SK-N-SH (cell line): ENCODE measurements at regions not wholly inside any gene's neighbourhood (a gene's known extent, or its start where the extent isn't known, plus 50 kb on each side); places are given as distances from the start of the nearest gene placed in this dataset.

Source experiments
- CTCF ChIA-PET: fragments of 300-600, 350-600 bp; formaldehyde crosslinking; extraction: SDS; loops from one replicate; lab custom pipeline; 2021; lab: Yijun Ruan, JAX
- POLR2A ChIA-PET: fragments of 350-600 bp; sonication (Branson Sonifier 250); formaldehyde crosslinking; extraction: SDS; loops from one replicate; lab custom pipeline; 2020; ENCODE audit warnings: antibody characterized with exemption, inconsistent platforms; lab: Yijun Ruan, JAX
- DNase-seq: peaks from one replicate; pipeline ENCODE4 v3.0.0; 2012
- H2AFZ ChIP-seq: fragments of 200-600 bp; sonication (generic); 2 replicates; pipeline ENCODE4 v1.8.1; 2016; ENCODE audit warnings: antibody characterized with exemption, mild to moderate bottlenecking, low read depth
- H3F3A ChIP-seq: fragments of 200-600 bp; sonication (generic); replicated peaks from 2 replicates; pipeline ENCODE3; 2016; ENCODE audit warnings: antibody characterized with exemption, mild to moderate bottlenecking; ENCODE audit not compliant: insufficient read depth
- H3K27ac ChIP-seq, 2 experiments: fragments of 200-500 bp in 1 of 2; fragments of 200-600 bp in 1 of 2; sonication (Bioruptor generic) in 1 of 2; sonication (generic), shearing (Covaris generic) in 1 of 2; 2 replicates each; pipeline versions ENCODE4 v1.5.1 to v1.6.1; 2014 to 2016; ENCODE audit warnings: low read depth in 2 of 2, inconsistent platforms in 1 of 2, low read length in 1 of 2, mild to moderate bottlenecking in 1 of 2, mixed read lengths in 1 of 2
- H3K27me3 ChIP-seq: fragments of 200-600 bp; sonication (generic), shearing (Covaris generic); 2 replicates; pipeline ENCODE4 v1.6.1; 2016; ENCODE audit warnings: mixed run types; ENCODE audit not compliant: insufficient read depth
- H3K36me3 ChIP-seq, 2 experiments: fragments of 200-500 bp in 1 of 2; fragments of 200-600 bp in 1 of 2; sonication (Bioruptor generic) in 1 of 2; sonication (generic) in 1 of 2; replicated peaks in 1 of 2; 2 replicates each; pipeline versions ENCODE3 to v1.5.1; 2014 to 2016; ENCODE audit warnings: low read length in 1 of 2, mild to moderate bottlenecking in 1 of 2; ENCODE audit not compliant: insufficient read depth in 2 of 2, control insufficient read depth in 1 of 2
- H3K4me1 ChIP-seq, 2 experiments: fragments of 200-500 bp in 1 of 2; fragments of 200-600 bp in 1 of 2; sonication (Bioruptor generic) in 1 of 2; sonication (generic), shearing (Covaris generic) in 1 of 2; 2 replicates each; pipeline versions ENCODE4 v1.5.1 to v1.6.1; 2014 to 2016; ENCODE audit warnings: low read depth in 1 of 2, low read length in 1 of 2, mixed run types in 1 of 2; ENCODE audit not compliant: insufficient read depth in 2 of 2, control insufficient read depth in 1 of 2
- H3K4me2 ChIP-seq: fragments of 200-600 bp; sonication (generic), shearing (Covaris generic); 2 replicates; pipeline ENCODE4 v1.6.1; 2017; ENCODE audit warnings: mixed run types
- H3K4me3 ChIP-seq, 2 experiments: fragments of 200-500 bp in 1 of 2; fragments of 200-600 bp in 1 of 2; sonication (Bioruptor generic) in 1 of 2; sonication (generic), shearing (Covaris generic) in 1 of 2; 2 replicates each; pipeline versions ENCODE4 v1.5.1 to v1.8.1; 2014 to 2016; ENCODE audit warnings: low read depth in 2 of 2, inconsistent platforms in 1 of 2, low read length in 1 of 2, mild to moderate bottlenecking in 1 of 2, mixed read lengths in 1 of 2, moderate library complexity in 1 of 2
- H3K79me2 ChIP-seq: fragments of 200-600 bp; sonication (generic); 2 replicates; pipeline ENCODE4 v1.8.1; 2017; ENCODE audit warnings: mild to moderate bottlenecking; ENCODE audit not compliant: insufficient read depth
- H3K9ac ChIP-seq: fragments of 200-600 bp; sonication (generic); 2 replicates; pipeline ENCODE4 v1.6.1; 2017; ENCODE audit warnings: mixed run types
- H3K9me2 ChIP-seq: fragments of 200-600 bp; sonication (generic); 2 replicates; pipeline ENCODE4 v1.6.1; 2017; ENCODE audit warnings: mixed run types
- H3K9me3 ChIP-seq: fragments of 200-600 bp; sonication (generic); 2 replicates; pipeline ENCODE4 v1.6.1; 2017; ENCODE audit warnings: mixed run types, mild to moderate bottlenecking, moderate library complexity
- H4K20me1 ChIP-seq: fragments of 200-600 bp; sonication (generic); 2 replicates; pipeline ENCODE4 v1.6.1; 2017; ENCODE audit warnings: mild to moderate bottlenecking, mixed run types; ENCODE audit not compliant: insufficient read depth
- CHD2 ChIP-seq: fragments of 150-350 bp; IDR thresholded peaks from 2 replicates; pipeline ENCODE4 v1.6.1; 2018; ENCODE audit warnings: low read length; ENCODE audit not compliant: partially characterized antibody
- CTCF ChIP-seq: fragments of 200-600 bp; sonication (generic); IDR thresholded peaks from 2 replicates; pipeline ENCODE4 v1.6.1; 2017; ENCODE audit warnings: antibody characterized with exemption, mild to moderate bottlenecking, moderate library complexity
- ELF1 ChIP-seq: IDR thresholded peaks from 2 replicates; pipeline ENCODE4 v1.4.0; 2012
- FOXJ3 ChIP-seq: sonication (generic); formaldehyde crosslinking; IDR thresholded peaks from 2 replicates; pipeline ENCODE4 v1.5.1; 2020; ENCODE audit warnings: mild to moderate bottlenecking, missing genetic modification reagents
- GATA2 ChIP-seq: sonication (generic); formaldehyde crosslinking; IDR thresholded peaks from 2 replicates; pipeline ENCODE4 v1.5.0; 2020; ENCODE audit warnings: mild to moderate bottlenecking, missing genetic modification reagents
- MAX ChIP-seq: IDR thresholded peaks from 2 replicates; pipeline ENCODE4 v1.4.0; 2012; ENCODE audit warnings: low read depth
- MEF2A ChIP-seq: IDR thresholded peaks from 2 replicates; pipeline ENCODE4 v1.4.0; 2012; ENCODE audit warnings: low read depth, borderline replicate concordance
- MXI1 ChIP-seq: IDR thresholded peaks from 2 replicates; pipeline ENCODE4 v1.6.1; 2012; ENCODE audit warnings: mild to moderate bottlenecking, low read depth, low read length, improper control_type of control experiment
- NFIC ChIP-seq: IDR thresholded peaks from 2 replicates; pipeline ENCODE4 v1.4.0; 2012; ENCODE audit warnings: borderline replicate concordance
- NRF1 ChIP-seq: IDR thresholded peaks from 2 replicates; pipeline ENCODE4 v1.6.1; 2012; ENCODE audit warnings: low read depth, mild to moderate bottlenecking, low read length
- POLR2AphosphoS5 ChIP-seq: IDR thresholded peaks from 2 replicates; pipeline ENCODE4 v1.6.1; 2012; ENCODE audit warnings: low read depth, low read length
- RAD21 ChIP-seq: IDR thresholded peaks from 2 replicates; pipeline ENCODE4 v1.6.1; 2012; ENCODE audit warnings: mild to moderate bottlenecking, low read length
- RXRA ChIP-seq: IDR thresholded peaks from 2 replicates; pipeline ENCODE4 v1.4.0; 2012; ENCODE audit warnings: low read depth, mild to moderate bottlenecking, borderline replicate concordance
- SMC3 ChIP-seq: IDR thresholded peaks from 2 replicates; pipeline ENCODE4 v1.6.1; 2012; ENCODE audit warnings: low read depth, low read length, improper control_type of control experiment
- TAF1 ChIP-seq: IDR thresholded peaks from 2 replicates; pipeline ENCODE4 v1.6.1; 2012; ENCODE audit warnings: low read depth, mild to moderate bottlenecking, low read length, moderate library complexity, borderline replicate concordance
- TCF12 ChIP-seq: IDR thresholded peaks from 2 replicates; pipeline ENCODE4 v1.4.0; 2012
- USF1 ChIP-seq: IDR thresholded peaks from 2 replicates; pipeline ENCODE4 v1.4.0; 2012; ENCODE audit warnings: low read depth, borderline replicate concordance
- YY1 ChIP-seq: IDR thresholded peaks from 2 replicates; pipeline ENCODE4 v1.4.0; 2012; ENCODE audit warnings: low read depth, mild to moderate bottlenecking
- WGBS: methylation state at CpG from one replicate; pipeline ENCODE4 v1.1.6; 2017; ENCODE audit warnings: low lambda C conversion rate; 5-methylcytosine and 5-hydroxymethylcytosine counted together
- TF ChIP-seq, protein P1 (sequence below): IDR thresholded peaks from 2 replicates; pipeline ENCODE4 v1.6.1; 2012; ENCODE audit warnings: mild to moderate bottlenecking, low read depth, low read length, moderate library complexity

- CTCF ChIA-PET = no interaction called here
- no peak overlapping the region for H3K4me3 ChIP-seq
- H3K9me2 ChIP-seq = no peaks in the 10 kb centered on the region
- H3K9ac ChIP-seq = no peak overlapping the region
- no peak for DNase-seq
- H2AFZ ChIP-seq = no peak overlapping the region
- POLR2A ChIA-PET = no interaction called here
- H3K36me3 ChIP-seq = no peaks in the 10 kb centered on the region
- H3K9me3 ChIP-seq = no peaks in the 10 kb centered on the region
- no peak overlapping the region for H3K27ac ChIP-seq
- H3K4me1 ChIP-seq = no peaks in the 10 kb centered on the region
- H3F3A ChIP-seq = no peaks in the 10 kb centered on the region
- no peaks in the 10 kb centered on the region for H3K79me2 ChIP-seq
- WGBS = 8% methylated on average over 2 of the region's 2 CpGs
- H3K4me2 ChIP-seq = no peak overlapping the region
- no peaks in the 10 kb centered on the region for H4K20me1 ChIP-seq
- no peaks in the 10 kb centered on the region for H3K27me3 ChIP-seq
- no peak for TF ChIP-seq CHD2
- TF ChIP-seq ELF1 = no peak
- no peak for TF ChIP-seq MEF2A
- no peak for TF ChIP-seq RAD21
- TF ChIP-seq TCF12 = no peak
- no peak for TF ChIP-seq CTCF
- TF ChIP-seq YY1 = no peak
- TF ChIP-seq NRF1 = no peak
- no peak for TF ChIP-seq MXI1
- no peak for TF ChIP-seq MAX
- TF ChIP-seq POLR2AphosphoS5 = no peak
- no peak for TF ChIP-seq FOXJ3 (CRISPR knock-in tag)
- TF ChIP-seq RXRA = no peak
- no peak for TF ChIP-seq NFIC
- TF ChIP-seq, protein P1, sequence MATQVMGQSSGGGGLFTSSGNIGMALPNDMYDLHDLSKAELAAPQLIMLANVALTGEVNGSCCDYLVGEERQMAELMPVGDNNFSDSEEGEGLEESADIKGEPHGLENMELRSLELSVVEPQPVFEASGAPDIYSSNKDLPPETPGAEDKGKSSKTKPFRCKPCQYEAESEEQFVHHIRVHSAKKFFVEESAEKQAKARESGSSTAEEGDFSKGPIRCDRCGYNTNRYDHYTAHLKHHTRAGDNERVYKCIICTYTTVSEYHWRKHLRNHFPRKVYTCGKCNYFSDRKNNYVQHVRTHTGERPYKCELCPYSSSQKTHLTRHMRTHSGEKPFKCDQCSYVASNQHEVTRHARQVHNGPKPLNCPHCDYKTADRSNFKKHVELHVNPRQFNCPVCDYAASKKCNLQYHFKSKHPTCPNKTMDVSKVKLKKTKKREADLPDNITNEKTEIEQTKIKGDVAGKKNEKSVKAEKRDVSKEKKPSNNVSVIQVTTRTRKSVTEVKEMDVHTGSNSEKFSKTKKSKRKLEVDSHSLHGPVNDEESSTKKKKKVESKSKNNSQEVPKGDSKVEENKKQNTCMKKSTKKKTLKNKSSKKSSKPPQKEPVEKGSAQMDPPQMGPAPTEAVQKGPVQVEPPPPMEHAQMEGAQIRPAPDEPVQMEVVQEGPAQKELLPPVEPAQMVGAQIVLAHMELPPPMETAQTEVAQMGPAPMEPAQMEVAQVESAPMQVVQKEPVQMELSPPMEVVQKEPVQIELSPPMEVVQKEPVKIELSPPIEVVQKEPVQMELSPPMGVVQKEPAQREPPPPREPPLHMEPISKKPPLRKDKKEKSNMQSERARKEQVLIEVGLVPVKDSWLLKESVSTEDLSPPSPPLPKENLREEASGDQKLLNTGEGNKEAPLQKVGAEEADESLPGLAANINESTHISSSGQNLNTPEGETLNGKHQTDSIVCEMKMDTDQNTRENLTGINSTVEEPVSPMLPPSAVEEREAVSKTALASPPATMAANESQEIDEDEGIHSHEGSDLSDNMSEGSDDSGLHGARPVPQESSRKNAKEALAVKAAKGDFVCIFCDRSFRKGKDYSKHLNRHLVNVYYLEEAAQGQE = no peak
- no peak for TF ChIP-seq GATA2 (CRISPR knock-in tag)
- TF ChIP-seq USF1 = no peak
- TF ChIP-seq SMC3 = no peak
- no peak for TF ChIP-seq TAF1
- TF ChIP-seq, all 33 proteins: peak for 0
Measured at GRCh38 chr2:147250652-147251356, 594.0 kb upstream of the ACVR2A start.
